Hematopoietic multipotent progenitor cell treated with erythropoietin and hydrocortisone succinate and interleukin-3 and kit ligand, for 17 days (in vitro differentiated cells): ENCODE measurements at regions not wholly inside any gene's neighbourhood (a gene's known extent, or its start where the extent isn't known, plus 50 kb on each side); places are given as distances from the start of the nearest gene placed in this dataset.
"Not testable (repeated sequence)": the region's sequence is repeated elsewhere in the genome, so short reads cannot be mapped to it uniquely, and the experiment has no call there.

Source experiments
- DNase-seq: peaks from one replicate; pipeline ENCODE4 v3.0.0-alpha.2; 2015; ENCODE audit warnings: low spot score

- no peak for DNase-seq
Measured at GRCh38 chr21:22189278-22189677, 1191.1 kb downstream of the NCAM2 start.

- DNase-seq = no peak
Measured at GRCh38 chr21:22191581-22191980, 1193.4 kb downstream of the NCAM2 start.

GRCh38 chr21:22192766-22193165, 1194.6 kb downstream of the NCAM2 start:
- DNase-seq = no peak

- not testable (repeated sequence) for DNase-seq
Measured at GRCh38 chr21:22194986-22195385, 1196.8 kb downstream of the NCAM2 start.

GRCh38 chr21:22200378-22201092, 1202.3 kb downstream of the NCAM2 start:
- no peak for DNase-seq

- DNase-seq = no peak
Measured at GRCh38 chr21:22201126-22201525, 1202.9 kb downstream of the NCAM2 start.

GRCh38 chr21:22201669-22202068, 1203.5 kb downstream of the NCAM2 start:
- DNase-seq = no peak

GRCh38 chr21:22209304-22209700, 1211.1 kb downstream of the NCAM2 start:
- no peak for DNase-seq

GRCh38 chr21:22211943-22212342, 1213.7 kb downstream of the NCAM2 start:
- DNase-seq = no peak

GRCh38 chr21:22223385-22223784, 1225.2 kb downstream of the NCAM2 start:
- no peak for DNase-seq

- no peak for DNase-seq
Measured at GRCh38 chr21:22224261-22224660, 1226.1 kb downstream of the NCAM2 start.

GRCh38 chr21:22225299-22225698, 1227.1 kb downstream of the NCAM2 start:
- no peak for DNase-seq

GRCh38 chr21:22231013-22231412, 1232.8 kb downstream of the NCAM2 start:
- DNase-seq = no peak

GRCh38 chr21:22235866-22236590, 1237.8 kb downstream of the NCAM2 start:
- no peak for DNase-seq

GRCh38 chr21:22244516-22244915, 1246.3 kb downstream of the NCAM2 start:
- no peak for DNase-seq

GRCh38 chr21:22250355-22250754, 1252.1 kb downstream of the NCAM2 start:
- no peak for DNase-seq

GRCh38 chr21:22253761-22254160, 1255.6 kb downstream of the NCAM2 start:
- no peak for DNase-seq

GRCh38 chr21:22258821-22259220, 1260.6 kb downstream of the NCAM2 start:
- no peak for DNase-seq

GRCh38 chr21:22260274-22260673, 1262.1 kb downstream of the NCAM2 start:
- no peak for DNase-seq

GRCh38 chr21:22263890-22264289, 1265.7 kb downstream of the NCAM2 start:
- no peak for DNase-seq

- DNase-seq = no peak
Measured at GRCh38 chr21:22277341-22277740, 1279.1 kb downstream of the NCAM2 start.

GRCh38 chr21:22278366-22278765, 1280.2 kb downstream of the NCAM2 start:
- no peak for DNase-seq

GRCh38 chr21:22280851-22281250, 1282.6 kb downstream of the NCAM2 start:
- no peak for DNase-seq
